ENCODE measurements at regions not wholly inside any gene's neighbourhood (a gene's known extent, or its start where the extent isn't known, plus 50 kb on each side); places are given as distances from the start of the nearest gene placed in this dataset.

DNA sequence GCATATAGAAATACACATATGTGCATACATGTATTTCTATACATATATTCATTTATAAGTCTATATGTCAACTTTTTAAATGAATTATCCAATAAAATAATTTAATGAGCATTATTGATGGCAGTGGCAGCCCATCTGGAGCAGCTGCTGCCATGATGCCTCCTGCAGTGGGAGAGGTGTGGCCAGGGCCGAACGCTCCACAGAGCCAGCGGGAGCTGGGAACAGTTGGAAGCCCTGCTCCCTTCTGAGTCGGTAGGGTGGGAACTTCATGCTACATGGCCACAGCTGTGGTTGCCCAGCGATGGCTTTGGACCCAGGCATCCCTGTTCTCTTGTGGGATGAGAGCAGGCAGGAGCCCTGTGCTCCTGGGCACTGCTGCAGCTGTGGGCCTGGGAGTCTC is 812.4 kb upstream of the CTNND2 start:
- no peak for TF ChIP-seq POLR2A (IDR thresholded peaks at IDR 0.05)
- TF ChIP-seq, protein P1, sequence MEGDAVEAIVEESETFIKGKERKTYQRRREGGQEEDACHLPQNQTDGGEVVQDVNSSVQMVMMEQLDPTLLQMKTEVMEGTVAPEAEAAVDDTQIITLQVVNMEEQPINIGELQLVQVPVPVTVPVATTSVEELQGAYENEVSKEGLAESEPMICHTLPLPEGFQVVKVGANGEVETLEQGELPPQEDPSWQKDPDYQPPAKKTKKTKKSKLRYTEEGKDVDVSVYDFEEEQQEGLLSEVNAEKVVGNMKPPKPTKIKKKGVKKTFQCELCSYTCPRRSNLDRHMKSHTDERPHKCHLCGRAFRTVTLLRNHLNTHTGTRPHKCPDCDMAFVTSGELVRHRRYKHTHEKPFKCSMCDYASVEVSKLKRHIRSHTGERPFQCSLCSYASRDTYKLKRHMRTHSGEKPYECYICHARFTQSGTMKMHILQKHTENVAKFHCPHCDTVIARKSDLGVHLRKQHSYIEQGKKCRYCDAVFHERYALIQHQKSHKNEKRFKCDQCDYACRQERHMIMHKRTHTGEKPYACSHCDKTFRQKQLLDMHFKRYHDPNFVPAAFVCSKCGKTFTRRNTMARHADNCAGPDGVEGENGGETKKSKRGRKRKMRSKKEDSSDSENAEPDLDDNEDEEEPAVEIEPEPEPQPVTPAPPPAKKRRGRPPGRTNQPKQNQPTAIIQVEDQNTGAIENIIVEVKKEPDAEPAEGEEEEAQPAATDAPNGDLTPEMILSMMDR (IDR thresholded peaks at IDR 0.05): no peak

Data from upper lobe of left lung (tissue), 4 donors.